ENCODE measurements at regions not wholly inside any gene's neighbourhood (a gene's known extent, or its start where the extent isn't known, plus 50 kb on each side); places are given as distances from the start of the nearest gene placed in this dataset.

DNA sequence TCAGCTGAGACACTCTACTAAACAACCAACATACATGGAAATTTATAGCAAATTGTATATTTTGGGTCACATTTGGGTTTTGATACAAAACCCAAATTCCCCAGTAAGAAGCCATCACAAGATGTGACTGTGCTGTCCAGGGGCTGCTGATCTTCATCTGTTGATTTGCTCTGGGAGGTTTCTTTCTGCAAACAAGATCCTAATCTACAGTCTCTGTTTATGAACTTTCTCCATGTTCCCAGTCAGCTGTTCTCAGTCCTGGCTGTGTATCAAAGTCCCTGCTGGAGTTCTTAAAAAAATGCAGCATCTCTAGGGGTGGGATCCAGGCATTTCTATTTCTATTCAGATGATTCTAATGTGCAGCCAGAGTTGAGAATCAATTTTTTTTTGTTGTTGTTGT, 85.1 kb downstream of the ATP23 start:
- Histone ChIP-seq H3K27ac (no peak overlapping the region), H3K9me3 (peaks cover 0 to 10% (median 0%) of the 10 kb centered on the region in 12 donors), H3K4me3 (no peak overlapping the region), H3K36me3 (no peaks in the 10 kb centered on the region), H3K4me1 (peaks cover 0 to 4% (median 0%) of the 10 kb centered on the region in 12 donors), H3K27me3 (no peaks in the 10 kb centered on the region)
- no peak for ATAC-seq
- intact Hi-C loops (cut with DNase I) = no loop called here
- TF ChIP-seq POLR2A (IDR thresholded peaks at IDR 0.05) = no peak
- no peak for DNase-seq

DNA sequence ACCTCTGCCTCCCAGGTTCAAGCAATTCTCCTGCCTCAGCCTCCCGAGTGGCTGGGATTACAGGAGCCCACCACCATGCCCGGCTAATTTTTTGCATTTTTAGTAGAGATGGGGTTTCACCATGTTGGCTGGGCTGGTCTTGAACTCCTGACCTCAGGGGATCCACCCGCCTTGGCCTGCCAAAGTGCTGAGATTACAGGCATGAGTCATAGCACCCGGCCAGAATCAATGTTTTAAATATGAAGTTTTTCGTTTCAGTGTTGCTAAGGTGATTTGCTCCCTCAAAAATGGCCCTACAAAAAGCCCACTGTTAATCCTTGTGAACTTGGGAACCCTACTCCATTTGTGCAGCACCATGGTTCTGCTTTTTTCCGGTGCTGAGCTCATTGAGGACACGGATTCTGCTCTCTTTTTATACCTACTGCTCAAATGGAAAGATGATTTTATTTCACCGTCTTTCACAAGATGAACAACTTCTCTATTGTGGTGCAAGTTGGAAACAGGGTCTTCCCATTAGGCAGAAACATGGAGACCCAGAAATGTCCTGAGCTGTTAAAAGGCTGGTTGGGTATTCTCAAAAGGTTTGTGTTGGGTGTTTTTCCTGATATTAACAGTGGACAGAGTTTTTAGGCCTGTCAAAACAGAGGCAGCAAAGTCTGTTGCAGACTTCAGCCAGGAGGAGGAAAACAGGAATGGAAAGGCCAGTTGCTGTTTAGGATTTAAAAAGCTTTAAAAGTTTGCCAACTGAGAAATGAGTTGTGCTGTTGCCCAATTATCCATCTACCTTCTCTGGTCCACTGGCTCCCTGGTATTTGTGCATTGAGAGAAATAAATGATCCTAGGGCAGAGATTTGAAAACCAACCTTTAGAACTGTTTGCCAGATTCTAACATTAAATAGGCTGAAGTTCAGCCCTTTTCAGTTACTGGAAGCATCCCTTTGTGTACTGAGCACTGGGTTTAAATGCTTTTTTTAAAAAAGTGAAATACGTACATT, 85.8 kb downstream of the ATP23 start:
- TF ChIP-seq POLR2A (IDR thresholded peaks at IDR 0.05) = no peak
- TF ChIP-seq, protein P1, sequence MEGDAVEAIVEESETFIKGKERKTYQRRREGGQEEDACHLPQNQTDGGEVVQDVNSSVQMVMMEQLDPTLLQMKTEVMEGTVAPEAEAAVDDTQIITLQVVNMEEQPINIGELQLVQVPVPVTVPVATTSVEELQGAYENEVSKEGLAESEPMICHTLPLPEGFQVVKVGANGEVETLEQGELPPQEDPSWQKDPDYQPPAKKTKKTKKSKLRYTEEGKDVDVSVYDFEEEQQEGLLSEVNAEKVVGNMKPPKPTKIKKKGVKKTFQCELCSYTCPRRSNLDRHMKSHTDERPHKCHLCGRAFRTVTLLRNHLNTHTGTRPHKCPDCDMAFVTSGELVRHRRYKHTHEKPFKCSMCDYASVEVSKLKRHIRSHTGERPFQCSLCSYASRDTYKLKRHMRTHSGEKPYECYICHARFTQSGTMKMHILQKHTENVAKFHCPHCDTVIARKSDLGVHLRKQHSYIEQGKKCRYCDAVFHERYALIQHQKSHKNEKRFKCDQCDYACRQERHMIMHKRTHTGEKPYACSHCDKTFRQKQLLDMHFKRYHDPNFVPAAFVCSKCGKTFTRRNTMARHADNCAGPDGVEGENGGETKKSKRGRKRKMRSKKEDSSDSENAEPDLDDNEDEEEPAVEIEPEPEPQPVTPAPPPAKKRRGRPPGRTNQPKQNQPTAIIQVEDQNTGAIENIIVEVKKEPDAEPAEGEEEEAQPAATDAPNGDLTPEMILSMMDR (IDR thresholded peaks at IDR 0.05) = no peak
- 56 to 82% (median 64%) methylated on average over 9 of the region's 9 CpGs for WGBS, 4 donors
- ATAC-seq (no peak), DNase-seq (no peak)
- no peaks in the 10 kb centered on the region for H3K36me3 ChIP-seq
- no peaks in the 10 kb centered on the region for H3K27me3 ChIP-seq
- H3K4me3 ChIP-seq = no peak overlapping the region
- H3K4me1 ChIP-seq = peaks cover 0 to 4% (median 0%) of the 10 kb centered on the region in 12 donors
- intact Hi-C loops (cut with DNase I) = no loop called here
- H3K9me3 ChIP-seq = peaks cover 0 to 10% (median 0%) of the 10 kb centered on the region in 12 donors
- H3K27ac ChIP-seq = peak overlapping the region in 1 of 12 donors; percentile 11

DNA sequence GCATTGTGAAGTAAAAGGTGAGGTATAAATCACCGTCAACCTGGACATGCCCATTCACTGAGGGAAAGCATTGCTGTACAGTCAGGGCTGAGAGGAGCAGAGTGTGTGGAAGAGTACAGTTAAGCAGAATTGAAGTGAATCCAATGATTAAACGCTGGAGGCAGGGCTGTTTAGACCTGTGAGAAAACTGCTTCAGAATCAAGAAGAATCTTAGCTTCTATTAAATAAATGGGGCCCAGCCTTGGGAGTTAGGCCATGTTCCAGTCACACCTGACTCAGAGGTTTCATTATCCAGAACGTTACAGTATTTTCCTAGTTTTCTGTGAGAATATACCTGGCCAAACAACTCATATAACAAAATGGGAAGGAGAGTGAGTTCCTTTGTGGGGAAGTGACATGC, 86.9 kb downstream of the ATP23 start:
- Histone ChIP-seq H3K4me3 (no peak overlapping the region), H3K36me3 (no peaks in the 10 kb centered on the region), H3K4me1 (peaks cover 0 to 4% (median 0%) of the 10 kb centered on the region in 12 donors), H3K27ac (no peak overlapping the region), H3K27me3 (no peaks in the 10 kb centered on the region), H3K9me3 (peaks cover 0 to 19% (median 2%) of the 10 kb centered on the region in 12 donors)
- DNase-seq (no peak), ATAC-seq (no peak)
- intact Hi-C loops (cut with DNase I) = no loop called here
- TF ChIP-seq POLR2A (IDR thresholded peaks at IDR 0.05) = no peak
- TF ChIP-seq, protein P1 (IDR thresholded peaks at IDR 0.05) = no peak
- WGBS, 4 donors = 79 to 85% (median 82%) methylated on average over 3 of the region's 3 CpGs

DNA sequence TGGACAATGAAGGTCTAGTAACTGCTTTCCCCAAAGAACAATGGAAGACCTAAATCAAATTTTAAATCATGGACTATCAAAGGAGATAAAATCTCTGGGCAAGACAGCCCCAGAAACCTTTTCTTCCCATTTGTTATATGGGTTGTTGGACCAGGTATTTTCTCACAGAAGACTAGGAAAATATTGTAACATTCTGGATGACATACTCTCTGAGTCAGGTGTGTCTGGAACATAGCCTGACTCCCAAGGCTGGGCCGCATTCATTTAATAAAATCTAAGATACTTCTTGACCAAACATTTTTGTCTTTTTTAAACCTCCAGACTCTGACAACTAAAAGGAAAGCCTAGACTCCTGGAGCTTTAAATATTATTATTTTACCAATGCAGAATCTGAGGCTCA, 87.9 kb downstream of the ATP23 start:
- WGBS, 4 donors = 92 to 100% (median 96%) methylated on average over 1 of the region's 1 CpG
- no peak for DNase-seq
- TF ChIP-seq POLR2A (IDR thresholded peaks at IDR 0.05) = no peak
- TF ChIP-seq, protein P1 (IDR thresholded peaks at IDR 0.05) = no peak
- H3K27ac ChIP-seq = no peak overlapping the region
- no peaks in the 10 kb centered on the region for H3K36me3 ChIP-seq
- H3K27me3 ChIP-seq = no peaks in the 10 kb centered on the region
- peaks cover 0 to 25% (median 3%) of the 10 kb centered on the region in 12 donors for H3K9me3 ChIP-seq
- intact Hi-C loops (cut with DNase I) = no loop called here
- peaks cover 0 to 7% (median 0%) of the 10 kb centered on the region in 12 donors for H3K4me1 ChIP-seq
- no peak overlapping the region for H3K4me3 ChIP-seq
- ATAC-seq = no peak
